ENCODE measurements at regions not wholly inside any gene's neighbourhood (a gene's known extent, or its start where the extent isn't known, plus 50 kb on each side); places are given as distances from the start of the nearest gene placed in this dataset.
"Not testable (repeated sequence)": the region's sequence is repeated elsewhere in the genome, so short reads cannot be mapped to it uniquely, and the experiment has no call there.

DNA sequence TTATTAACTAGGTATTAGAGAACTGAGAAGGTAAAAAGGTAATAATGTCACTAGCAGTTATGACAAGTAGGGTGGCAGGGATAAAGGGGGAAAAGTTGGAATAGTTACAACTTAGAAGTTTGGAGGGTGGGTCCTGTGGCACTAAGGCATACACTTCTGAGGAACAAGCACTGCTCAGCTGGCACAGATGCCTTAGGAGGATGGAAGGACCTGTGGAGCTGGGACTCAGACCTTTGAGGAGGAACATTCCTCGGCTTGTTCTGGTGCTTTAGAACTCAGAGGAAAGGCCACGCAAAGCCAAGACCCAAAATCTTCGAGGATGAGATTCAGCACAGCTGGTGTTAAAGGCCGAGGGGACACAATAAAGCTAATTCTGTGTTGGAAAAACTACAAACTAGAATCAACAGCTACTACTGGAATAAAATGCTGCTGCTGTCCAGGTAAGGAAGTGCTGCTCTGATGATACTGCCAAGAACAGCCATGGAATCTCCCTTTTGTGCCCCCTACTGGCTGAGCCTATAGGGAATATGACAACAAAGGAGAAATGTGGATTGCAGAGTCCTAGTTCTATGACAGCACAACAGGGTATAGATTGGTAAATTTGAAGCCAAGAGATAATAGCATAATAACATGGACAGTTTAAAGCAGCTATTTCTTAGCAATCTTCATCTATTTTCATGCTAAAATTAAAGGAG lies 126.7 kb downstream of the SLC25A46 start:
- no peak for DNase-seq (ENCODE audit: low spot score)
- intact Hi-C loops (cut with DNase I), result no loop called here

DNA sequence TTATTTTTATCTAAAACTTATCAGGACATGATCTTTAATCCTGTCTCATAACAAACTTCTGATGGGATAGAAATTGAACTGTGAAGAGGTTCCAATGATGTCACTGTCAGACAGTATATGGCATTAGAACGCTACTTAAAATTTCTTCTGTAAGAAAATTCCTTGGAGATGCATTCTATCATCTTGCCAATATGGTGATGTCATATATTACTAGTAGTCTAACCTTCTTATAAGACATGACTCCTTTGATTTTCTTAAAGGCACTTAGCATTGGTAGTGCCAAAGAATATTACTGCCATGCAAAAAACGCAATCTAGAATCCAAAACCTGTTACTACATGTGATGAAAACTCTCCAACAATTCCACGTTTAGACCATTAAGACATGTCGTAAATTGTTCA lies 131.1 kb downstream of the SLC25A46 start:
- intact Hi-C loops (cut with DNase I), result no loop called here
- DNase-seq (ENCODE audit: low spot score), result no peak

DNA sequence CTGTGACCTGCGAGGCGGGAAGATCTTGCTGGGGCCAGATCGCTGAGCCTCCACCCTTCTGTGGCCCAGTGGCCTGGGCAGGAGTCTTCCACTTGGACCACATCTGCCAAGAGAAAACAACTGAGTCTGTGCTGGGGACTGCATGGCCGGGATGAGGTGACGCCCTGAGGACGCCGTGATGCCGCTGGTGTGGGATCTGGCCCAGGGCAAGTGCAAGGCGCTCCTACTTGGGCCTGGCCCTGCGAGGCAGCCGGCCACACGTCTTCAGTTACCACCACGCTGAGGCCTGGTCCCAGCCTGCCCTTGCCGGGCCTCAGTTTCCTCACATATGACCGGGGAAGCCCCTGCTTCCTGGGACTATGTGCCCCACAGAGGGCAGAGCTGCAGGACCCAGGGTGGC lies 133.4 kb downstream of the SLC25A46 start:
- no peak for DNase-seq (ENCODE audit: low spot score)
- intact Hi-C loops (cut with DNase I), result no loop called here

DNA sequence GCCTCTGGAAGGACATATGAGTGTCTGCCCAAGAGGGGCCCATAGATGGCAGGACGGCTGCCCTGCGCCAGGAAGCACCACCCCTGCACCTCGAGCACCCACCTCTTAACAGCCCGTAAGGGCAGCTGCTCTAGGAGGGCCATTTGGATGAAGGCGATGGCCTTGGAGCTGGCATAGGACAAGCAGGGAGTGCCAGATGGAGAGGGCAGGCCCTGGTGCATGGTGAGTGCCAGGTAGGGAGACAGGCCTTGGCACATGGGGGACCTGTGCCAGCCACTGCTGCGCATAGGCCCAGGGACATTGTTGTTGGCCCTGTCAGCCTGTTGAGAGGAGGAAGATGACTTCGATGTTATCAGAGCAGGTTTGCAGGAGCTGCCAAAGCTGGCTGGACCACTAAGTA lies 134.2 kb downstream of the SLC25A46 start:
- intact Hi-C loops (cut with DNase I), result no loop called here
- no peak for DNase-seq (ENCODE audit: low spot score)

DNA sequence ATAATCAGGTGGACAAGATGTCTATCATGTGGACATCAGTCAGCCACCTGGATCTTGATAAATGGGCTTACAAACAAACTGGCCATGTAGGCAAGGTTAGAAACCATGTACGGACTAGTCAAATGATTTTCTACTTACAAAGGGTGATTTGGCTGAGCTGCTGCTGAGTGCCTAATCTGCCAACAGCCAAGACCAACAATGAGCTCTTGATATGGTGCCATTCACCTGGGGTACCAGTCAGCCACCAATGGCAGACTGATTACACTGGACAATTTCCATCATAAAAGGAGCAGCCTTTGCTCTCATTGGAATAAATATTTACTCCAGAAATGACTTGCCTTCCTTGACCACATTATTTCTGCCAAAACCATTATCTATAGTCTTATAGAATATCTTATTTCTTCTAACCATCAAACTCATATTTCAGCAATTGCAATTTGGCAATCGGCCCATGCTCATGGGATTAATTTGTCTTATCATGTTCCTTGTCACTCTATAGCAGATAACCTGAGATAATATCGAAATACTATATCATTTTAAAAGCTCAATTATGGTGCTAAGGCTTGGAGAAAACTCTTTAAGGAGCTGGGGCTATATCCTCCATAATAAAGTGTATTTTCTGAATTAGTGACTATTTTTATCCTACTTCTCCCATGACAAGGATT lies 135.1 kb downstream of the SLC25A46 start:
- intact Hi-C loops (cut with DNase I), result no loop called here
- DNase-seq (ENCODE audit: low spot score), result no peak

DNA sequence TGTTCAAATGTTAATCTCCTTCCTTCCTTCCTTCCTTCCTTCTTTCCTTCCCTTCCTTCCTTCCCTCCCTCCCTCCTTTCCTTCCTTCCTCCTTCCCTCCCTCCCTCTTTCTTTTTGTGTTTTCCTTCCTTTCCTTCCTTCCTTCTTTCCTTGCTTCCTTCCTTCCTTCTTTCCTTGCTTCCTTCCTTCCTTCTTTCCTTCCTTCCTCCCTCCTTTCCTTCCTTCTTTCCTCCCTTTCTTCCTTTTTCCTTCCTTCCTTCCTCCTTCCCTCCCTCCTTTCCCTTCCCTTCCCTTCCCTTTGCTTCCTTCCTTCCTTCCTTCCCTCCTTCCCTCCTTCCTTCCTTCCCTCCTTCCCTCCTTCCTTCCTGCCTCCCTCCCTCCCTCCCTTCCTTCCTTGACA lies 136.3 kb downstream of the SLC25A46 start:
- intact Hi-C loops (cut with DNase I); DNase-seq (ENCODE audit: low spot score): not testable (repeated sequence)

DNA sequence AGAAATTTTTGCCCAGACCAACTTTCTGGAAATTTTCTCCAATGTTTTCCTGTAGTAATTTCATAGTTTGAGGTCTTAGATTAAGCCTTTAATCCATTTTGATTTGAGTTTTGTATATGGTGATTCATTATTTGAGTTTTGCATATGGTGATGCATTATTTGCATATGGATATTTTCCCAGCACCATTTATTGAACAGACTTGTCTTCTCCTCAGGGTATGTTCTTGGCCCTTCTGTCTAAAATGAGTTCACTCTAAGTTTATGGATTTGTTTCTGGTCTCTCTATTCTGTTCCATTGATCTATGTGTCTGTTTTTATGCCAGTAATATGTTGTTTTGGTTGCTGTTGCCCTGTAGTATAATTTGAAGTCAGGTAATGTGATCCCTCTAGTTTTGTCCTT lies 139.3 kb downstream of the SLC25A46 start:
- DNase-seq (ENCODE audit: low spot score), result no peak
- intact Hi-C loops (cut with DNase I), result no loop called here

DNA sequence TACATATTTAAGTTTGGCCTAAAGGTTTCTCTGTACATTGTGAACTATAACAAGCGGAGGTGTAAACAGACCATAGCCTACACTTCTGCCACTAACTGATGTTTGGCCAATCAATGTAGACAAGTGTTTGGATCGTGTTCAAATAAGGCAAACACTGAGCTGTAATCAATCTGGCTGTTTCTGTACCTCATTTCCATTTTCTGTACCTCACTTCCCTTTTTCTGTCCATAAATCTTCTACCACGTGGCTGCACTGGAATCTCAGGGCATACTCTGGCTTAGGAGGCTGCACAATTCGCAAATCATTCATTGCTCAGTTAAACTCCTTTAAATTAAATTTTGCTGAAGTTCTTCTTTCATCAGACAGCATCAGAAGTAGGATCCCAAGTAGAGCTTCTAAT lies 140.9 kb downstream of the SLC25A46 start:
- intact Hi-C loops (cut with DNase I), result no loop called here
- DNase-seq (ENCODE audit: low spot score), result no peak

DNA sequence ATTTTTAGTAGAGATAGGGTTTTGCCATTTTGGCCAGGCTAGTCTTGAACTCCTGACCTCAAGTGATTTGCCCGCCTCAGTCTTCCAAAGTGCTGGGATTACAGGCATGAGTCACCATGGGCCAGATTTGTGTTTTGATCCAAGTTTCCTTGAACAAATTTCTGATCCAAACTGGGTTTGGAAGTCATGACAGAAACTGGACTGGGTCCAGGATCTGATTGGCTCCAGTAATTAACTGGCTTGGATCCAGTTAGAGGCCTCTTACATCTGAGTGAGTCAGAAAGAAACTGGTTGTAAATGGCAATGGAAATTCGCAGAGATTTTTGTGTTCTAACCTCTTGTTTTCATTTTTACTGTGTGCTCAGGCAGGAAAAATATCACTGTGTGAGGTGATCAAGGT lies 141.6 kb downstream of the SLC25A46 start:
- intact Hi-C loops (cut with DNase I), result no loop called here
- DNase-seq (ENCODE audit: low spot score), result no peak

DNA sequence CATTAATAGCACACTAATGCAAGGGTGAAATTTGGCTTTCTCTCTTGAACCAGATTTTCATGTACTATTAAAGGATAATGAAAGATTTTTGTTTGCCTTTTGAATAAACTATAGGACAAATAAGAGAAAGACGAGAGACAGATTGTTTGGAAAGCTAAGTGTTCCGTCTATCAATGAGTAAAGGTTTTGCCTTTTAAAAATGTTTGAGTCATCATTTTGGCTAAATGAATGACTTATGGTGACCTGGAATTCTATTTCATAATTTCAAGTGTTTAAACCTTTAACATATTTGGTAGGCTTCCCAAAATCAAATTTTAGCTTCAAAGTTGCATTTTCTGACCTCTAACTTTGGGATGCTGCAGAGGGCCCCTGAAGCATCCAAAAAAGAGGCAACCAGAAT lies 145.2 kb downstream of the SLC25A46 start:
- DNase-seq (ENCODE audit: low spot score), result no peak
- intact Hi-C loops (cut with DNase I), result no loop called here

DNA sequence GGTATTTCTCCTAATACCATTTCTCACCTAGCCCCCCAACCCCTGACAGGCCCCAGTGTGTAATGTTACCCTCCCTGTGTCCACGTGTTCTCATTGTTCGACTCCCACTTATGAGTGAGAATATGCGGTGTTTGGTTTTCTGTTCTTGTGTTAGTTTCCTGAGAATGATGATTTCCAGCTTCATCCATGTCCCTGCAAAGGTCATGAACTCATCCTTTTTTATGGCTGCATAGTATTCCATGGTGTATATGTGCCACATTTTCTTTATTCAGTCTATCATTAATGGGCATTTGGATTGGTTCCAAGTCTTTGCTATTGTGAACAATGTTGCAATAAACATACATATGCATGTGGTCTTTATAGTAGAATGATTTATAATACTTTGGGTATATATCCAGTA lies 148.4 kb downstream of the SLC25A46 start:
- intact Hi-C loops (cut with DNase I); DNase-seq (ENCODE audit: low spot score): not testable (repeated sequence)

DNA sequence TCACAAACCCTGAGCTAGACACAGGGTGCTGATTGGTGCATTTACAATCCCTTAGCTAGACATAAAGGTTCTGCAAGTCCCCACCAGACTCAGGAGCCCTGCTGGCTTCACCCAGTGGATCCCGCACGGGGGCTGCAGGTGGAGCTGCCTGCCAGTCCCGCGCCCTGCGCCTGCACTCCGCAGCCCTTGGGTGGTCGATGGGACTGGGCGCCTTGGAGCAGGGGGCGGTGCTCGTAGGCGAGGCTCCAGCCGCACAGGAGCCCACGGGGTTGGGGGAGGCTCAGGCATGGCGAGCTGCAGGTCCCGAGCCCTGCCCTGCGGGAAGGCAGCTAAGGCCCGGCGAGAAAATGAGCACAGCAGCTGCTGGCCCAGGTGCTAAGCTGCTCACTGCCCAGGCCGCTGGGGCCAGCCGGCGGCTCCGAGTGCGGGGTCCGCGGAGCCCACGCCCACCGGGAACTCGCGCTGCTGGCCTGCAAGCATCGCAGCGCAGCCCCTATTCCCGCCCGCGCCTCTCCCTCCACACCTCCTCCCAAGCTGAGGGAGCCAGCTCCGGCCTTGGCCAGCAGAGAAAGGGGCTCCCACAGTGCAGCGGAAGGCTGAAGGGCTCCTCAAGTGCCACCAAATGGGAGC lies 155.2 kb downstream of the SLC25A46 start:
- intact Hi-C loops (cut with DNase I); DNase-seq (ENCODE audit: low spot score): not testable (repeated sequence)

DNA sequence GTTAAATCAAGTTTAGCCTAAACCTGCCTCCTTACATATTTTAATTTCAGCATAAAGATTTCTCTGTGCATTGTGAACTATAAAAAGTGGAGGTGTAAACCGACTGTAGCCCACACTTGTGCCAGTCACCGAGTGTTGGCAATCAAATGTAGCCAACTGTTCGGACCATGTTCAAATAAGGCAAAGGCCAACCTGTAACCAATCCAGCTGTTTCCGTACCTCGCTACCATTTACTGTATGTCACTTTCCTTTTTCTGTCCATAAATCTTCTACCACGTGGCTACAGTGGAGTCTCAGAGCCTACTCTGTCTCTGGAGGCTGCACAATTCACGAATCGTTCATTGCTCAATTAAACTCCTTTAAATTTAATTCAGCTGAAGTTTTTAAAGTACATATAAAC lies 156.0 kb downstream of the SLC25A46 start:
- no peak for DNase-seq (ENCODE audit: low spot score)
- intact Hi-C loops (cut with DNase I), result no loop called here

DNA sequence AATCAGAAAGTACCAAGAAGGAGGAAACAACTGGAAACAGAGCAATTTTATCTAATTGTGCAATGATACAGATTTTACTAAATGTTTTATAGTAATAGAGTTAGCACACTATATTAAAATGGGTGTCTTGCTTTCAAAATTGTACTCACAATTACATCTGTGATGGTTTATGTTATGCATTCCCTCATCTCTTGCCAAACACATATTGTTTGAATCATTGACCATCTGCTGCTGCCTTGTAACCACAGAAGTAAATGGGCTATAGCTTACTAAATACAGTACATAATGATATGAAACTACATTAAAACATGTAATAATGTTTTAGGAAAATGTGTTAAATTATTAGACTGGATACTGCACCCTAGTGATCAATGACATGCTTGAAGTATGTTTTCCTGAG lies 158.1 kb downstream of the SLC25A46 start:
- intact Hi-C loops (cut with DNase I), result no loop called here
- no peak for DNase-seq (ENCODE audit: low spot score)

DNA sequence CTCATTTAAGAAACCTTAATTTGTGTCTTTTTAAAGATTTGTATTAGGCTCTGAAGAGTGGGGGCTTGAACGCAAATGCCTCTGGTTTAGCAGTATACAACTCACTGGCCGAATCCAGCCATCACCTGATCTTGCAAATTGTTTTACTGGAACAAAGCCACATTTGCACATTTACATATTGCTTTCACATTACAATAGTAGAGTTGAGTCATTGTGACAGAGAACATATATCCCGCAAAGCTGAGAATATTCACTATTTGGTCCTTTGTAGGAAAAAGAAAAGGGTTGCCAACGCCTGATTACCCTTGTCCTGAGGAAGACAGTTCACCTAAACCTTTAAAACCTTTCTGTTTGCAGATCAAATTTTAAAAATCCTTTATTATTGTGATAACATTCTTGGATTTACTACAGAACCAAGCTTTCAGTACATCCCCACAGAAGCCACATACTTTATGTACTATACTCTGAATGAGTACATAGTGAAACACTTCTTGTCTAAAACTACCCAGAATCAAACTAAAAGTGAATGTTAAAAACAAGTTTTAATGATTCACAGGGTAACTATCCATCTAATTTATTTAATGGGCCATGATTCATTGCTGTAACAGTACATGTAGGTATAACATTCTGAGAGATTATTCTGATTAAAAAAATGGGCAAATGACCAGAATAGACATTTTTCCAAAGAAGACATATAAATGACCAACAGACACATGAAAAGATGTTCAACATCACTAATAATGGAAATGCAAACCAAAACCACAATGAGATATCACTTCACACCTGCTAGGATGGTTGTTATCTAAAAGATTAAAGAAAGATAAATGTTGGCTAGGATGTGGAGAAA lies 161.0 kb downstream of the SLC25A46 start:
- intact Hi-C loops (cut with DNase I), result no loop called here
- no peak for DNase-seq (ENCODE audit: low spot score)

DNA sequence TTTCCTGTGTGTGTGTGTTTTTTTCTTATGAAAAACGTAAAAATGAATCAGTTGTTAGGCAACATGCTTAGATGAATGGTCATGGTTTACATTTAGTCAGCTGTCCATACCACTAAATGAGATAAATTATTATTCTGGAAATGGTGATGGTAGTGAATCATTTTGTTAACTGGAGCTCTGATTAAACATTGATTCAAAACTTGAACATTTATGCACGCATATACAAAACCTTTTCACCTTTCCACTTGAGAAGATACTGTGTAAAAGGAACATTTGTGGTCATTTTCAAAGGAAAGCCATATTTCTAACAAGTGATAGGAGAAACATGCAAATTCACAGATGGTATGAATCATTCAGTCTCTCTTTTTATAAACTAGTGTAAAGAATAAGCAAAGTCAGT lies 162.0 kb downstream of the SLC25A46 start:
- DNase-seq (ENCODE audit: low spot score), result no peak
- intact Hi-C loops (cut with DNase I), result no loop called here

DNA sequence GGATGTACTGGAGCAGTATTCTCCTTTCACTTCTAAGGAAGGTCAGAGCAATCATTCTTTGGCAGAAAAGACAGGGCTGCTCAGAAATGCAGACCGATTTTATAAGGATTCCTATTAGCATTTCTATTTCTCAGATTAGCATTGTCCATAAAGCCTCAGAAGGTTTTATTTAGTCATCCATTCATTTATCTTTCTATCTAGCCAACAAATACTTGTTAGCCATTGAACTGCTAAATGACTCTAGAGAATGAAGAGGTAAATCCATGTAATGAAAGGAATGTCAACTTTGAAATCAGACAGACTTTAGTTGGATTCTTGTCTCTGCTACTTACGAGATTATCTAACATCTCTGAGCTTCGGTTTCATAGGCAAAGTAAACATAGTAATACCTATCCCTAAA lies 165.2 kb downstream of the SLC25A46 start:
- intact Hi-C loops (cut with DNase I), result no loop called here
- DNase-seq (ENCODE audit: low spot score), result no peak

DNA sequence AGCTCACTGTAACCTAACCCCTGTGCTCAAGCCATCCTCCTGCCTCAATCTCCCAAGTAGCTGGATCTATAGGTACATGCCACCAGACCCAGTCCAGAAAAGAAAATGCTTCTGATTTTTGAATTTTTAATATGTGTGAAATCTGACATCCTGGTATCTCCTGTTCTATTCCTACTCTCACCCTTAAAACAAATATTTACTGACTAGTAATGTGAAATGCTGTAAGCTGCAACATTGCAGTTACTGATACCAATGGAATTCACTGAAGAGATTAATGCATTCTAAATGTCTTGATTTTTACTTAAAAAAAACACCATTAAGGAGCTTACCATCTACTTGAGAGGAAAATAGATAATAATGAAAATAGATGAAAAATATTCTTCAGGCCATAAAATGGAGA lies 162.7 kb upstream of the TSLP start:
- intact Hi-C loops (cut with DNase I), result no loop called here

DNA sequence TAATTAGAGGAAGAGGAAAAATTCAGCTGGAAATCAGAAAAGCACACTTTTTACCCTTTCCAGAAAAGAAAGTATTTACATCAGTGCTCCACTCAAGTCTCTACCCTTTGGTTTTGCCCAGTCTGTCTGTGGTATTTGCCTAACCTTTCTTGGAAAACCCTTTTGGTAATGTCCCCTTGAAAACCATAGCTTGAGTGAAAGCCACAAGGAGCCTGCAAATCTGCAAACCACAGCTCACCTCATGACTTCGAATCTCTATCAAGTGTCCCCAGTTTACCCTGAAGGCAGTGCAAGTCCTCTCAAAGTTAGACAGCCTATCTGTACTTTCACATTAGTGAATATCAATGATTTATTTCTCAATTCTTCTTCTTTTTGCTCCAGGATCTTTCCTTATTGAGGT lies 162.1 kb upstream of the TSLP start:
- intact Hi-C loops (cut with DNase I), result no loop called here
- DNase-seq (ENCODE audit: low spot score), result no peak

More for the DNA sequence above, 162.7 kb upstream of the TSLP start:
- DNase-seq (ENCODE audit: low spot score), result no peak

DNA sequence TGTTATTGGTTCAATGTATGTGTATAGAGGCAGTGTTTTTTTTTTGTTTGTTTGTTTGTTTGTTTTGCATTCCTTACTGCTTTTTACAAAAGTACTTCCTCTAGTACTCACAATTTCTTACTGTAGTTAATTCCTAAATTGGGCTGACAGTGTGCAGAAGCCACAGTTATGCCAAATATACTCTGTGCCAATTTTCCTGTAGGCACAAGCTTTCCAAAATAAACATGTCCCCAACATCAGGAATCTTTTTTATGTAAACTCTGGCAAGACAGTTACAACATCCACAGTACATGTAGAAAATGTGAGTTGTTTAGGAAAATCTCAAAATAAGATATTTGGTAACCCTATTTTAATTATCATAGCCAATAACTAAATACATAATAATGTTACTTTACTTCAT lies 161.6 kb upstream of the TSLP start:
- intact Hi-C loops (cut with DNase I), result no loop called here
- no peak for DNase-seq (ENCODE audit: low spot score)
